K562 (cell line): ENCODE measurements at regions not wholly inside any gene's neighbourhood (a gene's known extent, or its start where the extent isn't known, plus 50 kb on each side); places are given as distances from the start of the nearest gene placed in this dataset.
A peak's percentile ranks its signal among the peaks of the same experiment; 100 is the strongest.

Experiments used
- ATAC-seq: fragments of 200-7000 bp; cut with Tn5 transposase; 3 replicates; pipeline ENCODE4 v1.9.1; 2020; ENCODE audit warnings: moderate library complexity
- BruUV-seq: library from RNA; stranded (reverse); fragments of 400-500 nt; replicated peaks from 2 replicates; lab custom pipeline; 2021; lab: Mats Ljungman, UMichigan
- CTCF ChIA-PET: fragments of 300-600 bp; formaldehyde crosslinking; extraction: SDS; loops from one replicate; lab custom pipeline; 2021; ENCODE audit warnings: low intra/inter-chr PET ratio; lab: Yijun Ruan, JAX
- POLR2A ChIA-PET: fragments of 300-600, 350-650 bp; sonication (Branson Sonifier 250); formaldehyde crosslinking; extraction: SDS; loops from one replicate; lab custom pipeline; 2021; ENCODE audit warnings: antibody characterized with exemption, inconsistent platforms; lab: Yijun Ruan, JAX
- DNase-seq, 4 experiments: peaks; one replicate each; pipeline versions ENCODE4 v3.0.0 to v3.0.0-alpha.2; 2011 to 2018; ENCODE audit warnings: low spot score in 3 of 4, mixed read lengths in 3 of 4; ENCODE audit errors: extremely low read depth in 1 of 4
- FAIRE-seq: peaks from 2 replicates; lab custom pipeline; 2011; peaks lifted over from hg19 to GRCh38; lab: Jason Lieb, UNC
- H2AFZ ChIP-seq: 2 replicates; pipeline ENCODE4 v1.6.0; 2011; ENCODE audit warnings: low read depth, low read length, control low read depth, inconsistent platforms
- H3K27ac ChIP-seq: fragments of 200-600 bp; 3 replicates; pipeline ENCODE4 v1.8.0; 2011; ENCODE audit warnings: low read depth, mild to moderate bottlenecking, control low read depth, inconsistent platforms, low read length, moderate library complexity, mixed read lengths; ENCODE audit errors: extremely low read depth
- H3K27me3 ChIP-seq, 2 experiments: fragments of 300-600 bp in 1 of 2; 2 replicates in 1 of 2; 3 replicates in 1 of 2; pipeline versions ENCODE4 v1.6.0 to v1.8.0; 2011; ENCODE audit warnings: inconsistent platforms in 2 of 2, low read length in 2 of 2, mild to moderate bottlenecking in 1 of 2, mixed read lengths in 1 of 2, moderate library complexity in 1 of 2; ENCODE audit not compliant: control insufficient read depth in 2 of 2, insufficient read depth in 2 of 2
- H3K36me3 ChIP-seq: fragments of 300-600 bp; 3 replicates; pipeline ENCODE4 v1.8.0; 2011; ENCODE audit warnings: mild to moderate bottlenecking, low read length, inconsistent platforms; ENCODE audit not compliant: control insufficient read depth, insufficient read depth
- H3K4me1 ChIP-seq, 2 experiments: fragments of 200-600 bp in 1 of 2; replicated peaks in 1 of 2; 2 replicates in 1 of 2; 3 replicates in 1 of 2; pipeline versions ENCODE4 v1.5.1 to v1.8.0; 2011; ENCODE audit warnings: inconsistent platforms in 2 of 2, low read length in 2 of 2, mild to moderate bottlenecking in 1 of 2, mixed read lengths in 1 of 2, moderate library complexity in 1 of 2; ENCODE audit not compliant: control insufficient read depth in 2 of 2, insufficient read depth in 2 of 2
- H3K4me2 ChIP-seq: 2 replicates; pipeline ENCODE4 v1.6.1; 2011; ENCODE audit warnings: low read length, control low read depth, inconsistent platforms, mixed read lengths; ENCODE audit not compliant: insufficient read depth
- H3K4me3 ChIP-seq: fragments of 200-600 bp; sonication (generic), shearing (Covaris generic); 2 replicates; pipeline ENCODE4 v1.5.1; 2016; ENCODE audit warnings: control low read depth, inconsistent platforms
- H3K79me2 ChIP-seq: fragments of 200-600 bp; 3 replicates; pipeline ENCODE4 v1.8.0; 2011; ENCODE audit warnings: low read length, inconsistent platforms; ENCODE audit not compliant: control insufficient read depth, insufficient read depth
- H3K9ac ChIP-seq, 2 experiments: 2 replicates each; pipeline versions ENCODE4 v1.6.0 to v1.6.1; 2011; ENCODE audit warnings: low read depth in 2 of 2, low read length in 2 of 2, control low read depth in 1 of 2, inconsistent platforms in 1 of 2, mild to moderate bottlenecking in 1 of 2, mixed read lengths in 1 of 2; ENCODE audit not compliant: insufficient read depth in 1 of 2
- H3K9me1 ChIP-seq: one replicate; pipeline ENCODE4 v1.6.0; 2011; ENCODE audit warnings: inconsistent platforms, mild to moderate bottlenecking, low read length, moderate library complexity; ENCODE audit not compliant: control insufficient read depth, insufficient read depth
- H3K9me3 ChIP-seq: replicated peaks from 2 replicates; pipeline ENCODE4 v1.5.1; 2011; ENCODE audit warnings: low read depth, low read length, inconsistent platforms; ENCODE audit not compliant: control insufficient read depth, insufficient read depth
- H4K20me1 ChIP-seq: replicated peaks from 2 replicates; pipeline ENCODE4 v1.6.1; 2011; ENCODE audit warnings: low read length, inconsistent platforms, mixed read lengths; ENCODE audit not compliant: control insufficient read depth, insufficient read depth
- ARID1B ChIP-seq: fragments of 450-650 bp; IDR thresholded peaks from 2 replicates; pipeline ENCODE4 v1.6.1; 2016; ENCODE audit warnings: antibody characterized with exemption, mild to moderate bottlenecking, inconsistent platforms
- CBFA2T3 ChIP-seq: fragments of 450-650 bp; IDR thresholded peaks from 2 replicates; pipeline ENCODE4 v1.6.1; 2017
- CXXC5 ChIP-seq: fragments of 250-450 bp; sonication (Bioruptor Pico); IDR thresholded peaks from 2 replicates; pipeline ENCODE4 v1.8.0; 2022; ENCODE audit warnings: inconsistent platforms, mild to moderate bottlenecking, moderate library complexity
- DMBX1 ChIP-seq: fragments of 250-450 bp; sonication (Bioruptor Pico); IDR thresholded peaks from 2 replicates; pipeline ENCODE4 v1.8.0; 2022; ENCODE audit warnings: inconsistent platforms, mild to moderate bottlenecking, moderate library complexity, borderline replicate concordance
- DPF2 ChIP-seq: fragments of 450-650 bp; IDR thresholded peaks from 2 replicates; pipeline ENCODE4 v1.6.1; 2016
- FOSL1 ChIP-seq: fragments of 200-800 bp; sonication (Bioruptor generic); conservative IDR thresholded peaks from 2 replicates; pipeline ENCODE4 v1.6.1; 2016; ENCODE audit warnings: missing genetic modification characterization, missing compliant biosample characterization
- KDM1A ChIP-seq, 2 experiments: fragments of 450-650 bp; IDR thresholded peaks; 2 replicates each; pipeline ENCODE4 v1.6.1; 2016; ENCODE audit warnings: mild to moderate bottlenecking in 2 of 2
- MAFG ChIP-seq: fragments of 450-650 bp; conservative IDR thresholded peaks from 2 replicates; pipeline ENCODE4 v1.6.1; 2016; ENCODE audit warnings: missing genetic modification characterization, missing compliant biosample characterization
- MAFK ChIP-seq: IDR thresholded peaks from 2 replicates; pipeline ENCODE4 v1.6.1; 2011; ENCODE audit warnings: low read length, improper control_type of control experiment
- RCOR1 ChIP-seq, 2 experiments: IDR thresholded peaks; 2 replicates each; pipeline ENCODE4 v1.6.1; 2012; ENCODE audit warnings: low read depth in 2 of 2, low read length in 2 of 2, borderline replicate concordance in 1 of 2, improper control_type of control experiment in 1 of 2
- SMAD3 ChIP-seq: fragments of 450-650 bp; formaldehyde crosslinking; conservative IDR thresholded peaks from 2 replicates; pipeline ENCODE4 v1.4.0; 2020; ENCODE audit warnings: mild to moderate bottlenecking
- ZNF23 ChIP-seq: fragments of 250-450 bp; sonication (Bioruptor Pico); IDR thresholded peaks from 2 replicates; pipeline ENCODE4 v1.4.0; 2020; ENCODE audit warnings: mild to moderate bottlenecking
- ZNF253 ChIP-seq: fragments of 250-450 bp; sonication (Bioruptor Pico); conservative IDR thresholded peaks from 2 replicates; pipeline ENCODE4 v1.6.1; 2021; ENCODE audit warnings: mild to moderate bottlenecking
- ZNF583 ChIP-seq: fragments of 250-450 bp; sonication (Bioruptor Pico); IDR thresholded peaks from 2 replicates; pipeline ENCODE4 v1.4.0; 2020
- WGBS: fragments of 100-300 bp; shearing (Covaris generic); methylation state at CpG from one replicate; pipeline ENCODE4 v1.1.6; 2016; ENCODE audit warnings: low coverage, mixed read lengths; ENCODE audit not compliant: insufficient coverage; ENCODE audit errors: missing lambda C conversion rate; 5-methylcytosine and 5-hydroxymethylcytosine counted together
- in situ Hi-C: fragments of 300-500 bp; cut with MboI; formaldehyde crosslinking; loops from 4 replicates; pipeline ENCODE4 v1.15.0; 2018; ENCODE audit warnings: inconsistent platforms, mixed read lengths
- intact Hi-C: fragments of 100-400 bp; cut with micrococcal nuclease; formaldehyde crosslinking; loops from 2 replicates; pipeline ENCODE4 v1.14.2; 2022
- TF ChIP-seq, protein P1 (sequence below): fragments of 200-800 bp; sonication (Bioruptor generic); IDR thresholded peaks from 2 replicates; pipeline ENCODE4 v1.6.1; 2017; ENCODE audit warnings: missing genetic modification characterization, missing compliant biosample characterization
- TF ChIP-seq, protein P2 (sequence below): fragments of 450-650 bp; formaldehyde crosslinking; conservative IDR thresholded peaks from 2 replicates; pipeline ENCODE4 v1.4.0; 2022; ENCODE audit warnings: mild to moderate bottlenecking, missing genetic modification characterization
- TF ChIP-seq, protein P3 (sequence below): sonication (generic); formaldehyde crosslinking; IDR thresholded peaks from 2 replicates; pipeline ENCODE4 v1.8.0; 2022; ENCODE audit warnings: missing genetic modification reagents, mild to moderate bottlenecking, borderline replicate concordance
- TF ChIP-seq, protein P4 (sequence below): sonication (generic); formaldehyde crosslinking; IDR thresholded peaks from 2 replicates; pipeline ENCODE4 v1.8.1; 2023; ENCODE audit warnings: mild to moderate bottlenecking, missing genetic modification reagents, moderate library complexity

DNA sequence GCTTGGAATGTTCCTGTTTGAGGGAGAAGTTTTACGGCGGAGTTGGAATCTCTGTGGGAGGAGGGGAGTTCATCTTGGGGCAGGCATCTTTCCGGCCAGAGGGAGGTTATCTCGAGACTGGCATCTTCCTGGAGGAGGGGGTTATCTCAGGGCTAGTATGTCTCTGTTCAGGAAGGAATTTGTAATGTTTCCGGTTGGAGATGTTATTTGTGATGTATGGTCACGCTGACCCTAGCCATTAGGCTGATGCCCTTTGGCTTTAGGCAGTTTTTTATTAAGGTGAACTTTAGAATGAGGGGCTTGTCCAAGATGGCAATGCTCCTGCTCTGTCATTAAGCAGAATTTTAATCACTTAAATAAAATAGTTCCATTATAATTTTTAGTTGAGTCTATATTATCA is 449.7 kb downstream of the PCDH10 start (continued):
- TF ChIP-seq DMBX1 (CRISPR knock-in tag) (peak; percentile 84; the same call in 1 of the 2 replicates), DPF2 (peak; percentile 55; the same call in 1 of the 2 replicates), CXXC5 (CRISPR knock-in tag) (peak; percentile 39), SMAD3 (CRISPR knock-in tag) (0 out of 2 replicates have a peak, but pooled peaks have one; percentile 26)
- TF ChIP-seq, protein P1, sequence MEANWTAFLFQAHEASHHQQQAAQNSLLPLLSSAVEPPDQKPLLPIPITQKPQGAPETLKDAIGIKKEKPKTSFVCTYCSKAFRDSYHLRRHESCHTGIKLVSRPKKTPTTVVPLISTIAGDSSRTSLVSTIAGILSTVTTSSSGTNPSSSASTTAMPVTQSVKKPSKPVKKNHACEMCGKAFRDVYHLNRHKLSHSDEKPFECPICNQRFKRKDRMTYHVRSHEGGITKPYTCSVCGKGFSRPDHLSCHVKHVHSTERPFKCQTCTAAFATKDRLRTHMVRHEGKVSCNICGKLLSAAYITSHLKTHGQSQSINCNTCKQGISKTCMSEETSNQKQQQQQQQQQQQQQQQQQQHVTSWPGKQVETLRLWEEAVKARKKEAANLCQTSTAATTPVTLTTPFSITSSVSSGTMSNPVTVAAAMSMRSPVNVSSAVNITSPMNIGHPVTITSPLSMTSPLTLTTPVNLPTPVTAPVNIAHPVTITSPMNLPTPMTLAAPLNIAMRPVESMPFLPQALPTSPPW (CRISPR knock-in tag), result 0 out of 2 replicates have a peak, but pooled peaks have one; percentile 11

DNA sequence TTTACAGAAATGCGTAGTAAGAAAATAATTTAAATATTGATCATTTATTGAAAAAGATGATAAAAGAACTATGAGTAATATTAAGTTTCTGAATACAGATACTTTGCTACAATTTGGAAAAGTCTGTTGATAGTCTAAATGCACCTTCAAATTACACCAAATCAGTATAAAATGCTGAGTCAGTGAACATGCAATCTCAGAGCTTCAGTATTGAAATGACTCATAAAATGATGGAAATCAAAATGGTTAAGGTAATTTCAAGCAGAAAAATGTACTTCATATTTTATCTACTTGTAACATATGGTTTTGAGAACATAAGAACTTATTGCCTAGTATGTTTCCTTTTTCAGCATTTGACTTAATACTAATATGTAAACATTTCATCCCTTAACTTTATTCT is 448.2 kb downstream of the PCDH10 start:
- no peaks in the 10 kb centered on the region for H3K9me1 ChIP-seq
- H3K79me2 ChIP-seq, result no peaks in the 10 kb centered on the region
- no peak overlapping the region for H3K9ac ChIP-seq
- ChIA-PET CTCF (no interaction called here), POLR2A (no interaction called here)
- 33% methylated on average over 1 of the region's 1 CpG for WGBS
- in situ Hi-C loops, result no loop called here
- H2AFZ ChIP-seq, result no peak overlapping the region
- DNase-seq, result no peak
- ATAC-seq, result no peak
- H3K4me1 ChIP-seq, result no peaks in the 10 kb centered on the region; a peak in 1 of 5 replicates
- FAIRE-seq, result no peak
- no peak overlapping the region for H3K4me3 ChIP-seq
- H3K27me3 ChIP-seq, result no peaks in the 10 kb centered on the region
- H3K4me2 ChIP-seq, result no peak overlapping the region
- H3K9me3 ChIP-seq, result no peaks in the 10 kb centered on the region
- intact Hi-C loops, result loop anchor here (5.0 kb wide), 1 partner anchor 450 kb away; the partner anchor contains the start of gene PCDH10
- H4K20me1 ChIP-seq, result no peaks in the 10 kb centered on the region
- no TSS peak for BruUV-seq
- no peak overlapping the region for H3K27ac ChIP-seq
- no peaks in the 10 kb centered on the region for H3K36me3 ChIP-seq
- TF ChIP-seq, protein P2, sequence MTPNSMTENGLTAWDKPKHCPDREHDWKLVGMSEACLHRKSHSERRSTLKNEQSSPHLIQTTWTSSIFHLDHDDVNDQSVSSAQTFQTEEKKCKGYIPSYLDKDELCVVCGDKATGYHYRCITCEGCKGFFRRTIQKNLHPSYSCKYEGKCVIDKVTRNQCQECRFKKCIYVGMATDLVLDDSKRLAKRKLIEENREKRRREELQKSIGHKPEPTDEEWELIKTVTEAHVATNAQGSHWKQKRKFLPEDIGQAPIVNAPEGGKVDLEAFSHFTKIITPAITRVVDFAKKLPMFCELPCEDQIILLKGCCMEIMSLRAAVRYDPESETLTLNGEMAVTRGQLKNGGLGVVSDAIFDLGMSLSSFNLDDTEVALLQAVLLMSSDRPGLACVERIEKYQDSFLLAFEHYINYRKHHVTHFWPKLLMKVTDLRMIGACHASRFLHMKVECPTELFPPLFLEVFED, result no peak
- TF ChIP-seq, protein P3, sequence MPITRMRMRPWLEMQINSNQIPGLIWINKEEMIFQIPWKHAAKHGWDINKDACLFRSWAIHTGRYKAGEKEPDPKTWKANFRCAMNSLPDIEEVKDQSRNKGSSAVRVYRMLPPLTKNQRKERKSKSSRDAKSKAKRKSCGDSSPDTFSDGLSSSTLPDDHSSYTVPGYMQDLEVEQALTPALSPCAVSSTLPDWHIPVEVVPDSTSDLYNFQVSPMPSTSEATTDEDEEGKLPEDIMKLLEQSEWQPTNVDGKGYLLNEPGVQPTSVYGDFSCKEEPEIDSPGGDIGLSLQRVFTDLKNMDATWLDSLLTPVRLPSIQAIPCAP (CRISPR knock-in tag), result no peak
- TF ChIP-seq KDM1A (IDR thresholded peaks at IDR 0.05) (peak; percentile 45 to 51; a peak in 2 of 4 replicates), ARID1B (0 out of 2 replicates have a peak, but pooled peaks have one; percentile 12), CBFA2T3 (0 out of 2 replicates have a peak, but pooled peaks have one; percentile 23), MAFG (tag) (peak; percentile 93), ZNF583 (CRISPR knock-in tag) (no peak), FOSL1 (tag) (peak; percentile 74), ZNF253 (CRISPR knock-in tag) (no peak), RCOR1 (IDR thresholded peaks at IDR 0.05; ENCODE audit: borderline replicate concordance in 1 of 2, low read depth in 2 of 2, low read length in 2 of 2) (peak in 1 of 2 experiments; percentile 38; a peak in 1 of 4 replicates), MAFK (peak; percentile 90), ZNF23 (CRISPR knock-in tag) (no peak)
- TF ChIP-seq, protein P4, sequence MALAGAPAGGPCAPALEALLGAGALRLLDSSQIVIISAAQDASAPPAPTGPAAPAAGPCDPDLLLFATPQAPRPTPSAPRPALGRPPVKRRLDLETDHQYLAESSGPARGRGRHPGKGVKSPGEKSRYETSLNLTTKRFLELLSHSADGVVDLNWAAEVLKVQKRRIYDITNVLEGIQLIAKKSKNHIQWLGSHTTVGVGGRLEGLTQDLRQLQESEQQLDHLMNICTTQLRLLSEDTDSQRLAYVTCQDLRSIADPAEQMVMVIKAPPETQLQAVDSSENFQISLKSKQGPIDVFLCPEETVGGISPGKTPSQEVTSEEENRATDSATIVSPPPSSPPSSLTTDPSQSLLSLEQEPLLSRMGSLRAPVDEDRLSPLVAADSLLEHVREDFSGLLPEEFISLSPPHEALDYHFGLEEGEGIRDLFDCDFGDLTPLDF (CRISPR knock-in tag), result no peak
